A673 (cell line): ENCODE measurements at regions not wholly inside any gene's neighbourhood (a gene's known extent, or its start where the extent isn't known, plus 50 kb on each side); places are given as distances from the start of the nearest gene placed in this dataset.

Experiments used
- BruUV-seq: library from RNA; stranded (reverse); fragments of 400-500 nt; replicated peaks from 2 replicates; lab custom pipeline; 2021; lab: Mats Ljungman, UMichigan
- CTCF ChIA-PET: fragments of 300-600 bp; sonication (Branson Sonifier 250); formaldehyde crosslinking; loops from one replicate; lab custom pipeline; 2022; ENCODE audit warnings: antibody characterized with exemption; lab: Charles Lee
- POLR2A ChIA-PET: fragments of 300-600 bp; sonication (Branson Sonifier 250); formaldehyde crosslinking; loops from one replicate; lab custom pipeline; 2022; ENCODE audit warnings: antibody characterized with exemption; ENCODE audit not compliant: low non-redundant PET; lab: Charles Lee
- DNase-seq: peaks from one replicate; pipeline ENCODE4 v3.0.0-alpha.2; 2015; ENCODE audit warnings: low spot score
- H3K27ac ChIP-seq: fragments of 200-600 bp; sonication (generic); 2 replicates; pipeline ENCODE4 v1.5.1; 2016; ENCODE audit warnings: mixed run types, low read depth, mild to moderate bottlenecking, mixed read lengths, antibody characterized with exemption, low read length; ENCODE audit not compliant: poor library complexity, severe bottlenecking
- H3K27me3 ChIP-seq: fragments of 200-600 bp; sonication (generic); replicated peaks from 2 replicates; pipeline ENCODE4 v1.6.1; 2017; ENCODE audit warnings: mixed run types, low read depth, mild to moderate bottlenecking, mixed read lengths, antibody characterized with exemption, low read length; ENCODE audit not compliant: insufficient read depth, poor library complexity
- H3K36me3 ChIP-seq: fragments of 200-600 bp; sonication (generic); 2 replicates; pipeline ENCODE4 v1.6.1; 2016; ENCODE audit warnings: mixed run types, mild to moderate bottlenecking, mixed read lengths, antibody characterized with exemption, low read length; ENCODE audit not compliant: insufficient read depth, poor library complexity, severe bottlenecking
- H3K4me1 ChIP-seq: fragments of 200-600 bp; sonication (generic); 2 replicates; pipeline ENCODE4 v1.6.1; 2017; ENCODE audit warnings: mixed run types, mild to moderate bottlenecking, mixed read lengths, antibody characterized with exemption, low read length; ENCODE audit not compliant: insufficient read depth, poor library complexity, severe bottlenecking
- H3K4me3 ChIP-seq: fragments of 200-600 bp; sonication (generic); 2 replicates; pipeline ENCODE4 v1.5.1; 2016; ENCODE audit warnings: low read depth, mixed run types, mild to moderate bottlenecking, mixed read lengths, low read length; ENCODE audit not compliant: poor library complexity, severe bottlenecking
- H3K9me3 ChIP-seq: fragments of 200-600 bp; sonication (generic); 2 replicates; pipeline ENCODE4 v1.6.1; 2016; ENCODE audit warnings: mixed run types, low read depth, mild to moderate bottlenecking, mixed read lengths, antibody characterized with exemption, low read length; ENCODE audit not compliant: poor library complexity, severe bottlenecking
- EZH2 ChIP-seq: fragments of 200-600 bp; sonication (generic); IDR thresholded peaks from 2 replicates; pipeline ENCODE4 v1.6.1; 2017; ENCODE audit warnings: borderline replicate concordance, low read depth, mild to moderate bottlenecking, mixed read lengths, antibody characterized with exemption, low read length; ENCODE audit not compliant: poor library complexity, severe bottlenecking
- intact Hi-C: fragments of 100-400 bp; cut with micrococcal nuclease; formaldehyde crosslinking; loops from one replicate; pipeline ENCODE4 v1.10.0; 2022; ENCODE audit not compliant: unreplicated experiment
- TF ChIP-seq, protein P1 (sequence below): fragments of 300-800, 200-600 bp; sonication (generic); conservative IDR thresholded peaks from 2 replicates; pipeline ENCODE4 v1.5.1; 2017; ENCODE audit warnings: low read depth, mild to moderate bottlenecking, antibody characterized with exemption, low read length, moderate library complexity, mixed read lengths

DNA sequence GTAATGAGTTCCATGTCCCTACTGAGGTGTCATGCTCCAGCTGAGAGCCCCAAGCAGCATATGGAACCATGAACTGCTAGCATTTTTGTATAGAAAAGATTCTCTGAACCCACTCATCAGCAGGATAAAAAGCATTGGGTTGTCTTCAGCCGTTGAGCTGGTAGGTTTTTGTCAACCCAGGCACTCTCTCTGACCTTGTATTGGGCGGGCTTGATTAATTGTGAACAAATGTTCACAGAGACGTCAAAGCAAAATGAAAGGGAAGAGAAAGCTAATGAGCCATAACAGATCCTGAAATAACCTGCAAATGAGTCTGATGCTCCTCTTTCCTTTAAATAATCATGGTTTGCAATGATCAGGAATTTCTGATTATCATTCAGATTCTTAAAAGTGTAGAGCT is 924.7 kb upstream of the CELF2 start:
- no peaks in the 10 kb centered on the region for H3K4me1 ChIP-seq
- no peak overlapping the region for H3K27ac ChIP-seq
- H3K9me3 ChIP-seq = peaks cover 18% of the 10 kb centered on the region
- intact Hi-C loops = no loop called here
- POLR2A ChIA-PET = no interaction called here
- H3K36me3 ChIP-seq = no peaks in the 10 kb centered on the region
- no peak overlapping the region for H3K4me3 ChIP-seq
- no TSS peak for BruUV-seq
- H3K27me3 ChIP-seq = no peaks in the 10 kb centered on the region
- DNase-seq = no peak
- TF ChIP-seq, protein P1, sequence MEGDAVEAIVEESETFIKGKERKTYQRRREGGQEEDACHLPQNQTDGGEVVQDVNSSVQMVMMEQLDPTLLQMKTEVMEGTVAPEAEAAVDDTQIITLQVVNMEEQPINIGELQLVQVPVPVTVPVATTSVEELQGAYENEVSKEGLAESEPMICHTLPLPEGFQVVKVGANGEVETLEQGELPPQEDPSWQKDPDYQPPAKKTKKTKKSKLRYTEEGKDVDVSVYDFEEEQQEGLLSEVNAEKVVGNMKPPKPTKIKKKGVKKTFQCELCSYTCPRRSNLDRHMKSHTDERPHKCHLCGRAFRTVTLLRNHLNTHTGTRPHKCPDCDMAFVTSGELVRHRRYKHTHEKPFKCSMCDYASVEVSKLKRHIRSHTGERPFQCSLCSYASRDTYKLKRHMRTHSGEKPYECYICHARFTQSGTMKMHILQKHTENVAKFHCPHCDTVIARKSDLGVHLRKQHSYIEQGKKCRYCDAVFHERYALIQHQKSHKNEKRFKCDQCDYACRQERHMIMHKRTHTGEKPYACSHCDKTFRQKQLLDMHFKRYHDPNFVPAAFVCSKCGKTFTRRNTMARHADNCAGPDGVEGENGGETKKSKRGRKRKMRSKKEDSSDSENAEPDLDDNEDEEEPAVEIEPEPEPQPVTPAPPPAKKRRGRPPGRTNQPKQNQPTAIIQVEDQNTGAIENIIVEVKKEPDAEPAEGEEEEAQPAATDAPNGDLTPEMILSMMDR = no peak
- no peak for TF ChIP-seq EZH2
- CTCF ChIA-PET = no interaction called here

DNA sequence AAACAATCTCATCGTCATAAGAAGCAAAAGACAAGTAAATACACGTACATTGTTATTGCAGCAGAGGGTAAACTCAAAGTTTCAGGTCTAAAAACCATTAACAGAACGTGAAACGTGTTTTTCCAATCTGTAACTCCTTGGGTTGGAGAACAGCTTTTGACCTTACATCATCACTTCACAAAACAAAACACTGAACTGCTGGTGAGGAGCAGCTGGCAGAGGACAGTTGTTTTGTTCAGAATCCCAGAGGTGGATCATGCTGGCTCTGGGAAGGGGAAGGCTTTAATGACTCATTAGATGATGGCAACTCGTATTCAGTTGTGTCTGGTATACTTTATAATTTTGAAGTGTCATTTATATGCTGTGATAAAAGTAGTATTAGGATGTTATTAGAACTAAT is 923.0 kb upstream of the CELF2 start:
- H3K9me3 ChIP-seq = peaks cover 16% of the 10 kb centered on the region
- no peaks in the 10 kb centered on the region for H3K4me1 ChIP-seq
- no peaks in the 10 kb centered on the region for H3K36me3 ChIP-seq
- TF ChIP-seq, protein P1 = no peak
- no peak for TF ChIP-seq EZH2
- intact Hi-C loops = no loop called here
- no TSS peak for BruUV-seq
- H3K27me3 ChIP-seq = no peaks in the 10 kb centered on the region
- no peak overlapping the region for H3K4me3 ChIP-seq
- DNase-seq = no peak
- no peak overlapping the region for H3K27ac ChIP-seq
- CTCF ChIA-PET = no interaction called here
- POLR2A ChIA-PET = no interaction called here

DNA sequence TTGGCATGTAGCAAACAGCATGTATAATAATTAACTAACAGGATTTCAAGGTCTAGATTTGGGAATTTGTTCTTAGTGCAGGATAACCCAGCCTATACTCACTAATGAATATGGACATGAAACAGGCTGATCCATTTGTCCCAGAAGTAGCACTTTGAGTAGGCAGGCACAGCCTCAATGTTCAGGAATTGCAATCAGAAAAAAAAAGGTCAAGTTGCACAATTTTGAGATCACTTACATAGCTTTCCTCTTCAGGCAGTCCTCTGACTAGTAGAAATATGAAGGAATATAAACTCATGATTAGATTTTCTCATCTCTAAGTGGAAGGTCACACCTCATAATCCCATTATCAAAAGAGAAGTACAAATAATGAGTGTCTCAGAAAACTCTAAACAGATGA is 921.4 kb upstream of the CELF2 start:
- DNase-seq = no peak
- peaks cover 8% of the 10 kb centered on the region for H3K9me3 ChIP-seq
- CTCF ChIA-PET = no interaction called here
- POLR2A ChIA-PET = no interaction called here
- no peak overlapping the region for H3K27ac ChIP-seq
- no peak overlapping the region for H3K4me3 ChIP-seq
- H3K36me3 ChIP-seq = no peaks in the 10 kb centered on the region
- no peaks in the 10 kb centered on the region for H3K4me1 ChIP-seq
- intact Hi-C loops = no loop called here
- H3K27me3 ChIP-seq = no peaks in the 10 kb centered on the region
- TF ChIP-seq, protein P1 = no peak
- TF ChIP-seq EZH2 = no peak
- no TSS peak for BruUV-seq
